ENCODE measurements at regions not wholly inside any gene's neighbourhood (a gene's known extent, or its start where the extent isn't known, plus 50 kb on each side); places are given as distances from the start of the nearest gene placed in this dataset.

- no peak for DNase-seq
- peaks cover 0 to 4% of the 10 kb centered on the region in 2 donors for H3K4me1 ChIP-seq
- no peak overlapping the region for H3K27ac ChIP-seq
- TF ChIP-seq, protein P1, sequence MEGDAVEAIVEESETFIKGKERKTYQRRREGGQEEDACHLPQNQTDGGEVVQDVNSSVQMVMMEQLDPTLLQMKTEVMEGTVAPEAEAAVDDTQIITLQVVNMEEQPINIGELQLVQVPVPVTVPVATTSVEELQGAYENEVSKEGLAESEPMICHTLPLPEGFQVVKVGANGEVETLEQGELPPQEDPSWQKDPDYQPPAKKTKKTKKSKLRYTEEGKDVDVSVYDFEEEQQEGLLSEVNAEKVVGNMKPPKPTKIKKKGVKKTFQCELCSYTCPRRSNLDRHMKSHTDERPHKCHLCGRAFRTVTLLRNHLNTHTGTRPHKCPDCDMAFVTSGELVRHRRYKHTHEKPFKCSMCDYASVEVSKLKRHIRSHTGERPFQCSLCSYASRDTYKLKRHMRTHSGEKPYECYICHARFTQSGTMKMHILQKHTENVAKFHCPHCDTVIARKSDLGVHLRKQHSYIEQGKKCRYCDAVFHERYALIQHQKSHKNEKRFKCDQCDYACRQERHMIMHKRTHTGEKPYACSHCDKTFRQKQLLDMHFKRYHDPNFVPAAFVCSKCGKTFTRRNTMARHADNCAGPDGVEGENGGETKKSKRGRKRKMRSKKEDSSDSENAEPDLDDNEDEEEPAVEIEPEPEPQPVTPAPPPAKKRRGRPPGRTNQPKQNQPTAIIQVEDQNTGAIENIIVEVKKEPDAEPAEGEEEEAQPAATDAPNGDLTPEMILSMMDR (IDR thresholded peaks at IDR 0.05): no peak
- intact Hi-C loops (cut with DNase I): no loop called here
- H3K27me3 ChIP-seq: no peaks in the 10 kb centered on the region
- no peaks in the 10 kb centered on the region for H3K36me3 ChIP-seq
- no peak overlapping the region for H3K4me3 ChIP-seq
- ATAC-seq: no peak
- H3K9me3 ChIP-seq: no peaks in the 10 kb centered on the region
These were observed 111.7 kb upstream of the CD93 start for GRCh38 chr20:23197836-23198235.

GRCh38 chr20:23195636-23196035, 109.5 kb upstream of the CD93 start:
- Histone ChIP-seq H3K9me3 (no peaks in the 10 kb centered on the region), H3K4me3 (no peak overlapping the region), H3K36me3 (no peaks in the 10 kb centered on the region), H3K4me1 (peaks cover 0 to 4% of the 10 kb centered on the region in 2 donors), H3K27me3 (no peaks in the 10 kb centered on the region), H3K27ac (no peak overlapping the region)
- DNase-seq (no peak), ATAC-seq (no peak)
- TF ChIP-seq, protein P1 (IDR thresholded peaks at IDR 0.05): no peak
- intact Hi-C loops (cut with DNase I): no loop called here

DNA sequence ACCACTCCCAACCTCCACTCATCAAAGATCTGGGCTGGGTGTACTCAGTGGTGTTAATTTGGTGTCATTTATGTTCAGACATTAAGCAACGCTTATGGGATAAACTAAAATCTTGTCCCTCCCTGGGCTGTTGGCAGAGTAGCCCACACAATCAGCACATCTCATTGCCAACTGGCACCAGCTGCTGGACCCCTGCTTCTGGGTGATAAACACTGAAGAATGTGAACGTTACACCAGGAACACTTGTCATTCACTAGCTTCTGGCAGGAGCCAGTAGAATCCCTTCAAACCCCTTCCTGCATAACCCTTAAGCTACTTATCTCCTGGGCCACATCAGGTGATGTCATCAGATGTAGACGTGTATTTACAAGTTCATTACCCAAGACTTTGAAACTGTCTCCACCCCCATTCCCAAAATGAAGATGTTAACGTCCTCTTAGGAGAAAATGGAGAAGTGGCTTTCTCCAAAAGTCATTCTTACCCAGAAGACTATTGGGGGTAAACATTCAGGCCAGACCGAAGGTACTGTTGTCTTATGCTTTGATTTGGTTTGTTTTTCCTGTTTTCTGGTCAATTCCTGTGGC, 107.8 kb upstream of the CD93 start:
- intact Hi-C loops (cut with DNase I): no loop called here
- no peak for ATAC-seq
- TF ChIP-seq, protein P1 (IDR thresholded peaks at IDR 0.05): no peak
- no peaks in the 10 kb centered on the region for H3K9me3 ChIP-seq
- H3K36me3 ChIP-seq: no peaks in the 10 kb centered on the region
- peaks cover 0 to 4% of the 10 kb centered on the region in 2 donors for H3K4me1 ChIP-seq
- H3K4me3 ChIP-seq: no peak overlapping the region
- no peaks in the 10 kb centered on the region for H3K27me3 ChIP-seq
- DNase-seq: no peak
- no peak overlapping the region for H3K27ac ChIP-seq

DNA sequence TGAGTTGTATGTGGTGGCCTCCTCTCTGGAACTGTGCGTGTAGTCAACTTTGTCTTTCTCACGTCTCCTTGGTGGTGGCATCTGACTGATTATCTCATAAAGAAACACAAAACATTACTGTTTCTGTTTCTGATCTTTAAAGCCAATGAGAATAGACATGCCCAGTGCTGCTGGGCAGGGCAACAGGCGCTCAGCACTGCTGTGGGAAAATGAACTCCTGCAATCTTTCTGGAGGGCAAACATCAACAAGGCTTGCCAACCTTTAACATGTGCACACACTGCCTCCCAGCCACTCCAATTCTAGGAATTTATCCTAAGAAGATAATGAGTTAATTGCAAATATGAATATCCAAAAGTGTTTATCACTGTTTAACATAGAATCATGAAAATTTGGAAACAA, 106.3 kb upstream of the CD93 start:
- Histone ChIP-seq H3K4me1 (peaks cover 0 to 4% of the 10 kb centered on the region in 2 donors), H3K27ac (no peak overlapping the region), H3K36me3 (no peaks in the 10 kb centered on the region), H3K4me3 (no peak overlapping the region), H3K27me3 (peaks cover 0 to 4% of the 10 kb centered on the region in 2 donors), H3K9me3 (no peaks in the 10 kb centered on the region)
- intact Hi-C loops (cut with DNase I): no loop called here
- DNase-seq: no peak
- no peak for ATAC-seq
- TF ChIP-seq, protein P1 (IDR thresholded peaks at IDR 0.05): no peak

DNA sequence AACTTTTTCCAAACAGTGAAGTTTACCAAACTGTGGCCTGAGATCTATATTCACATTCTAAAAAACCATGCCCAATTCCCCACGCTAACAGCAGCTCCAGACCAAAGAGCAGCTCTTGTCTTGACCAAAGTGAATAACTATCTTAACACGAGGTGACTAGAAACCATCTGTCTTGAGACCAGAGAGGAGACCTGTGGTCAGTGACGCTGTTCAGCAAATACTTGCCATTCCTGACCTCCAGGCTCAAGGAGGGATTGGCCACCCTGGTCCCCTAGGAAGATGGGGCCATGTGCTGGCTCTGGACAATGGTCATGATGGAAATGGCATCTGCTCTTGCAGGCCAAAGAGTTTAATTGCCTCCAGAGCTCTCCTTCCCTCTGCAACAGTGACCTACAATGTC, 104.4 kb upstream of the CD93 start:
- no peaks in the 10 kb centered on the region for H3K9me3 ChIP-seq
- TF ChIP-seq, protein P1 (IDR thresholded peaks at IDR 0.05): no peak
- no peaks in the 10 kb centered on the region for H3K36me3 ChIP-seq
- ATAC-seq (no peak), DNase-seq (no peak)
- intact Hi-C loops (cut with DNase I): no loop called here
- peaks cover 0 to 4% of the 10 kb centered on the region in 2 donors for H3K4me1 ChIP-seq
- H3K27me3 ChIP-seq: peaks cover 0 to 6% of the 10 kb centered on the region in 2 donors
- no peak overlapping the region for H3K4me3 ChIP-seq
- H3K27ac ChIP-seq: no peak overlapping the region
